ENCODE measurements at regions not wholly inside any gene's neighbourhood (a gene's known extent, or its start where the extent isn't known, plus 50 kb on each side); places are given as distances from the start of the nearest gene placed in this dataset.

GRCh38 chr1:191551019-191551418 lies 607.2 kb upstream of the RGS18 start:
- Histone ChIP-seq H3K27me3 (ENCODE audit: control insufficient read depth in 2 of 2, insufficient read depth in 2 of 2, low read length in 2 of 2) (no peaks in the 10 kb centered on the region), H3K36me3 (ENCODE audit: control insufficient read depth, insufficient read depth, low read length) (no peaks in the 10 kb centered on the region), H3K4me1 (replicated peaks in 1 of 2; ENCODE audit: control insufficient read depth in 2 of 2, insufficient read depth in 2 of 2, low read length in 2 of 2) (no peaks in the 10 kb centered on the region), H3K9ac (ENCODE audit: insufficient read depth in 1 of 2, low read depth in 2 of 2, low read length in 2 of 2) (no peak overlapping the region), H3K9me1 (ENCODE audit: control insufficient read depth, insufficient read depth, low read length) (no peaks in the 10 kb centered on the region), H3K79me2 (ENCODE audit: control insufficient read depth, insufficient read depth, low read length) (no peaks in the 10 kb centered on the region), H4K20me1 (replicated peaks; ENCODE audit: control insufficient read depth, insufficient read depth, low read length) (no peaks in the 10 kb centered on the region), H3K4me2 (ENCODE audit: insufficient read depth, low read length) (no peak overlapping the region), H3K4me3 (no peak overlapping the region), H2AFZ (ENCODE audit: low read depth, low read length) (no peak overlapping the region), H3K9me3 (replicated peaks; ENCODE audit: control insufficient read depth, insufficient read depth, low read depth, low read length) (no peaks in the 10 kb centered on the region), H3K27ac (ENCODE audit: extremely low read depth, low read depth, low read length) (no peak overlapping the region)
- ATAC-seq (no peak), DNase-seq (ENCODE audit: extremely low read depth in 1 of 4, low spot score in 3 of 4) (no peak), FAIRE-seq (no peak)
- intact Hi-C loops (cut with micrococcal nuclease): no loop called here
- POLR2A ChIA-PET: no interaction called here
- 9% methylated on average over 2 of the region's 2 CpGs for WGBS (ENCODE audit: insufficient coverage, low coverage, missing lambda C conversion rate)
- no TSS peak for BruUV-seq (replicated peaks)
- no peak for TF ChIP-seq ZNF431 (CRISPR knock-in tag; IDR thresholded peaks at IDR 0.05)
- peak; percentile 89 for TF ChIP-seq TFE3 (CRISPR knock-in tag; IDR thresholded peaks at IDR 0.05)
- peak; percentile 33; the same call in 1 of the 2 replicates for TF ChIP-seq RAD51 (IDR thresholded peaks at IDR 0.05; ENCODE audit: borderline replicate concordance, low read depth)
- in situ Hi-C loops (cut with MboI): no loop called here
- CTCF ChIA-PET (ENCODE audit: low intra/inter-chr PET ratio): no interaction called here

GRCh38 chr1:191558379-191558778 lies 599.9 kb upstream of the RGS18 start:
- Histone ChIP-seq H4K20me1 (replicated peaks; ENCODE audit: control insufficient read depth, insufficient read depth, low read length) (no peaks in the 10 kb centered on the region), H2AFZ (ENCODE audit: low read depth, low read length) (no peak overlapping the region), H3K9me3 (replicated peaks; ENCODE audit: control insufficient read depth, insufficient read depth, low read depth, low read length) (no peaks in the 10 kb centered on the region), H3K4me1 (replicated peaks in 1 of 2; ENCODE audit: control insufficient read depth in 2 of 2, insufficient read depth in 2 of 2, low read length in 2 of 2) (no peaks in the 10 kb centered on the region; a peak in 2 of 5 replicates), H3K36me3 (ENCODE audit: control insufficient read depth, insufficient read depth, low read length) (no peaks in the 10 kb centered on the region), H3K4me2 (ENCODE audit: insufficient read depth, low read length) (no peak overlapping the region), H3K79me2 (ENCODE audit: control insufficient read depth, insufficient read depth, low read length) (no peaks in the 10 kb centered on the region), H3K4me3 (no peak overlapping the region), H3K9me1 (ENCODE audit: control insufficient read depth, insufficient read depth, low read length) (no peaks in the 10 kb centered on the region), H3K9ac (ENCODE audit: insufficient read depth in 1 of 2, low read depth in 2 of 2, low read length in 2 of 2) (no peak overlapping the region), H3K27me3 (ENCODE audit: control insufficient read depth in 2 of 2, insufficient read depth in 2 of 2, low read length in 2 of 2) (no peaks in the 10 kb centered on the region), H3K27ac (ENCODE audit: extremely low read depth, low read depth, low read length) (no peak overlapping the region)
- in situ Hi-C loops (cut with MboI): no loop called here
- DNase-seq (ENCODE audit: extremely low read depth in 1 of 4, low spot score in 3 of 4) (no peak), FAIRE-seq (no peak), ATAC-seq (no peak)
- no TSS peak for BruUV-seq (replicated peaks)
- POLR2A ChIA-PET: interaction anchor here (0.6 kb wide), 1 partner anchor 313 kb away, joined by 4 read pairs; no protein-coding TSS in a partner anchor
- WGBS (ENCODE audit: insufficient coverage, low coverage, missing lambda C conversion rate): 5% methylated on average over 2 of the region's 2 CpGs
- CTCF ChIA-PET (ENCODE audit: low intra/inter-chr PET ratio): no interaction called here
- intact Hi-C loops (cut with micrococcal nuclease): no loop called here
- no peak for TF ChIP-seq HLTF (IDR thresholded peaks at IDR 0.05)
- no peak for TF ChIP-seq SIN3A (IDR thresholded peaks at IDR 0.05; ENCODE audit: borderline replicate concordance in 2 of 2, control insufficient read depth in 1 of 2, low read depth in 2 of 2, low read length in 2 of 2)
- TF ChIP-seq E2F6 (IDR thresholded peaks at IDR 0.05; ENCODE audit: borderline replicate concordance in 1 of 2, extremely low read depth in 1 of 2, insufficient read depth in 1 of 2, insufficient read length in 1 of 2, low read depth in 1 of 2, low read length in 1 of 2, poor library complexity in 1 of 2, severe bottlenecking in 1 of 2): no peak
- no peak for TF ChIP-seq TAF1 (IDR thresholded peaks at IDR 0.05; ENCODE audit: control insufficient read depth, extremely low read depth, insufficient read depth, low read length, severe bottlenecking)
- TF ChIP-seq NUFIP1 (IDR thresholded peaks at IDR 0.05; ENCODE audit: partially characterized antibody): no peak
- no peak for TF ChIP-seq ZBTB34 (CRISPR knock-in tag; IDR thresholded peaks at IDR 0.05)
- no peak for TF ChIP-seq SMARCC2 (IDR thresholded peaks at IDR 0.05; ENCODE audit: low read depth)
- TF ChIP-seq ZNF717 (CRISPR knock-in tag; IDR thresholded peaks at IDR 0.05): no peak
- no peak for TF ChIP-seq MBD2 (IDR thresholded peaks at IDR 0.05; ENCODE audit: borderline replicate concordance, low read depth)
